ENCODE measurements at regions not wholly inside any gene's neighbourhood (a gene's known extent, or its start where the extent isn't known, plus 50 kb on each side); places are given as distances from the start of the nearest gene placed in this dataset.

DNA sequence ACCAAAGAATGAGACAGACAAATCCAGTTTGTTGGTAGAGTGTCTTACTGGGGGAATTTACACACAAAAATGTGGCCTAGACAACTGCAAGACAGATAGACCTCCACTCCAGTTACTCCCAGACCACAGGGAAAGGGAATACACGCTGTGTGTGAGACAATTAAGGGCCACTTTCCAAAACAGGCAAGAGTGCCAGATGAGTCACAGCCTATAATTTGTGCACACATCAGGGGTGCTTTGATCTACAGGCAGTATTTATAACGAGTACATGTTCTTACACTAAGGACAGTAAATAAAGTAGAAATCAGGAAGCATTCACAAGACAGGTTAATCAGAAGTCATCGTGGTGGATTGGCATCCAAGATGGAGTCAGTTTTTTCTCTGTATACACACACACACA is 114.8 kb downstream of the ZNF622 start:
- ChIA-PET POLR2A (ENCODE audit: low non-redundant PET) (no interaction called here), CTCF (no interaction called here)
- DNase-seq (ENCODE audit: low spot score), result no peak
- TF ChIP-seq CTCF (conservative IDR thresholded peaks at IDR 0.05; ENCODE audit: low read depth), result no peak
- no peak overlapping the region for H3K27ac ChIP-seq

DNA sequence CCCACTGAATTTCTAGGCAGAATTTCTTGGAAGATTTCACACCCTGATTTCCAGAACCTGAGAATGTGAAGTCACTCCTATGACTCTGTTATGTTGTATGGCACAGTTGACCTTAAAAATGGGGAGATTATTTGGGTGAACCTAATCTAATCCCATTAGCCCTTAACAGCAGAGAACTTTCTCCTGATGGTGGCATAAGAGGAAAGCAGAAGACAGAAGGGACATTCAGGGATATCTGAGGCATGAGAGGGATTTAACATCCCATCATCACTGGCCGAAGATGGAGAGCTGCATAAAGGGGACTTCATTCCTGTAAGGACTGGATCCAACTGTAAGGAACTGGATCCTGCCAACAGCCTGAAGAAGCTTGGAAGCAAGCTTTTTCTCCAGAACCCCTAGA is 119.2 kb downstream of the ZNF622 start:
- no peak for TF ChIP-seq CTCF (conservative IDR thresholded peaks at IDR 0.05; ENCODE audit: low read depth)
- no peak for DNase-seq (ENCODE audit: low spot score)
- POLR2A ChIA-PET (ENCODE audit: low non-redundant PET), result no interaction called here
- CTCF ChIA-PET, result interaction anchor here (0.7 kb wide), 1 partner anchor 109 kb away, joined by 3 read pairs; no protein-coding TSS in a partner anchor
- no peak overlapping the region for H3K27ac ChIP-seq

- TF ChIP-seq CTCF (conservative IDR thresholded peaks at IDR 0.05; ENCODE audit: low read depth), result no peak
- no peak for DNase-seq (ENCODE audit: low spot score)
- H3K27ac ChIP-seq, result no peak overlapping the region
- POLR2A ChIA-PET (ENCODE audit: low non-redundant PET), result no interaction called here
- CTCF ChIA-PET, result no interaction called here
Observed at GRCh38 chr5:16345454-16345853, 120.1 kb downstream of the ZNF622 start.

GRCh38 chr5:16326137-16326536 is 139.5 kb downstream of the ZNF622 start:
- TF ChIP-seq CTCF (conservative IDR thresholded peaks at IDR 0.05; ENCODE audit: low read depth), result no peak
- CTCF ChIA-PET, result no interaction called here
- DNase-seq (ENCODE audit: low spot score), result no peak
- no peak overlapping the region for H3K27ac ChIP-seq
- POLR2A ChIA-PET (ENCODE audit: low non-redundant PET), result no interaction called here

DNA sequence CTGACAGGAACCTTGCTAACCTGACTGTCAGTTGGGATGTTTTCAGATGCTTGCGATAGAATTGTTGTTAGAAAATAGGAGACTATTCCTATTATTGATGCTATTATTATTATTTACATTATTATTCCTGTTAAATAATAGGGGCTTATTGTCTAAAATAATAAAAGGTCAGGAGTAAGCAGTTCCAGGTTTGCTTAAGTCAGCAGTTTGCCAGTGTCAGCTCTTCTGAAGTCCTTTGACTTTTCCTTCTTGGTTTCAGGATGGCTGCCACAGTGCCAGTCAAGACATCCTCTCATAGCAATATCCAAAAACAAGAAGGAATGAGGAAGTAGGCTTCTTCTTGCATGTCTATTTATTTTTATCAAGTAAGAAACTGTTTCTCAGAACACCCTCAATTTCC is 141.7 kb upstream of the MARCHF11 start:
- no peak for DNase-seq (ENCODE audit: low spot score)
- no peak for TF ChIP-seq CTCF (conservative IDR thresholded peaks at IDR 0.05; ENCODE audit: low read depth)
- CTCF ChIA-PET, result no interaction called here
- POLR2A ChIA-PET (ENCODE audit: low non-redundant PET), result no interaction called here
- no peak overlapping the region for H3K27ac ChIP-seq

- CTCF ChIA-PET, result no interaction called here
- no peak for DNase-seq (ENCODE audit: low spot score)
- H3K27ac ChIP-seq, result no peak overlapping the region
- TF ChIP-seq CTCF (conservative IDR thresholded peaks at IDR 0.05; ENCODE audit: low read depth), result no peak
- POLR2A ChIA-PET (ENCODE audit: low non-redundant PET), result no interaction called here
Observed at GRCh38 chr5:16315501-16315900, 135.9 kb upstream of the MARCHF11 start.

DNA sequence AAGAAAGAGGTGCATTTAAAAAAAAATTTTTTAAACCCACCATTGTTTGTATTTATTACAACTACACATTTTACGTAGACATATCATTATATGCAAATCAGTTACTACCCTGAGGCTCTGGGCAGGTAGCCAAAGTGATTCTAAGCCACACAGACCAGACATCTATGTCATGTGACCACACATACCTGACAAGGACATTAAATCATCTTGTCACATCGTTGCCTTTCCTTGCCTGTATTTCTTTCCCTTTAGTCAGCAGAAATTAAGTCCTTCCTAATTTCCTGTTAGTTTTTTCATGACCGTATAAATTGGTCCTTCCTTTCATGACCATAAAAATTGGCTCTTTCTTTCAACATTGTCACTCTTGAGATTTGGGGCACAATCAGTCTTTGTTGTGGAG is 134.2 kb upstream of the MARCHF11 start:
- no peak overlapping the region for H3K27ac ChIP-seq
- no peak for TF ChIP-seq CTCF (conservative IDR thresholded peaks at IDR 0.05; ENCODE audit: low read depth)
- DNase-seq (ENCODE audit: low spot score), result no peak
- CTCF ChIA-PET, result interaction anchor here (0.5 kb wide), 1 partner anchor 565 kb away, joined by 4 read pairs; no protein-coding TSS in a partner anchor
- POLR2A ChIA-PET (ENCODE audit: low non-redundant PET), result no interaction called here

Data from RWPE1 (cell line).